Right lobe of liver (tissue), 6 donors: ENCODE measurements at regions not wholly inside any gene's neighbourhood (a gene's known extent, or its start where the extent isn't known, plus 50 kb on each side); places are given as distances from the start of the nearest gene placed in this dataset.

ENCODE experiments used
- ATAC-seq, 4 donors: fragments of 200-7000 bp; cut with Tn5 transposase; one replicate each; pipeline ENCODE4 v1.9.1; 2020; ENCODE audit warnings: mild to moderate bottlenecking in 4 of 4, moderate library complexity in 4 of 4
- DNase-seq, 3 donors: peaks; one replicate each; pipeline ENCODE4 v3.0.0-alpha.2; 2020
- H3K27ac ChIP-seq, 3 donors: fragments of 200-600 bp; one replicate each; pipeline ENCODE4 v1.8.0; 2022
- H3K27me3 ChIP-seq, 2 donors: fragments of 200-600 bp; one replicate each; pipeline ENCODE4 v1.8.0; 2022
- H3K36me3 ChIP-seq, 4 donors: fragments of 200-600 bp; sonication (generic) in 1 of 4; one replicate each; pipeline versions ENCODE4 v1.5.1 to v1.8.0; 2017 to 2022; ENCODE audit warnings: control low read depth in 1 of 4
- H3K4me1 ChIP-seq, 4 donors: fragments of 200-600 bp; sonication (generic) in 1 of 4; one replicate each; pipeline versions ENCODE4 v1.5.1 to v1.8.0; 2017 to 2022; ENCODE audit warnings: control low read depth in 1 of 4
- H3K4me3 ChIP-seq, 3 donors: fragments of 200-600 bp; one replicate each; pipeline ENCODE4 v1.8.0; 2022
- H3K9me3 ChIP-seq, 4 donors: fragments of 200-600 bp; sonication (generic) in 1 of 4; one replicate each; pipeline versions ENCODE4 v1.5.1 to v1.8.0; 2017 to 2022; ENCODE audit warnings: control low read depth in 1 of 4
- CTCF ChIP-seq, 4 donors: fragments of 200-600 bp in 3 of 4; fragments of 450-650 bp in 1 of 4; IDR thresholded peaks; one replicate each; pipeline versions ENCODE4 v1.5.1 to v1.8.0; 2016 to 2022; ENCODE audit warnings: antibody characterized with exemption in 4 of 4, mild to moderate bottlenecking in 2 of 4
- POLR2A ChIP-seq: fragments of 450-650 bp; IDR thresholded peaks from one replicate; pipeline ENCODE4 v1.6.1; 2017; ENCODE audit warnings: antibody characterized with exemption, mild to moderate bottlenecking
- WGBS: methylation state at CpG from one replicate; pipeline ENCODE4 v1.1.6; 2018; ENCODE audit warnings: low coverage, low lambda C conversion rate; ENCODE audit not compliant: insufficient coverage; ENCODE audit errors: missing lambda C conversion rate; 5-methylcytosine and 5-hydroxymethylcytosine counted together
- intact Hi-C, 2 donors: fragments of 100-400 bp; cut with DNase I; formaldehyde crosslinking; loops; one replicate each; pipeline versions ENCODE4 v1.11.2 to v1.14.1; 2022
- donor health status: DM: no; HTN: yes; CAD: no.
- donor health status: DM: no; HTN: no; CAD: no.
- donor health status: DM: no; HTN: no; CAD: no.
- donor health status: DM: no; HTN: yes; CAD: no.
- donor health status: DM: no; HTN: yes; CAD: no.

- H3K36me3 ChIP-seq = no peaks in the 10 kb centered on the region
- H3K27me3 ChIP-seq = no peaks in the 10 kb centered on the region
- no peaks in the 10 kb centered on the region for H3K4me1 ChIP-seq
- intact Hi-C loops = no loop called here
- no peak for ATAC-seq
- TF ChIP-seq CTCF (IDR thresholded peaks at IDR 0.05) (no peak), POLR2A (no peak)
- DNase-seq = no peak
- no peaks in the 10 kb centered on the region for H3K9me3 ChIP-seq
- H3K27ac ChIP-seq = no peak overlapping the region
- 63% methylated on average over 8 of the region's 8 CpGs for WGBS
- H3K4me3 ChIP-seq = no peak overlapping the region
These were observed 736.1 kb upstream of the FRG1 start for GRCh38 chr4:189204616-189205015.

- Histone ChIP-seq H3K27ac (no peak overlapping the region), H3K9me3 (no peaks in the 10 kb centered on the region), H3K27me3 (no peaks in the 10 kb centered on the region), H3K4me1 (no peaks in the 10 kb centered on the region), H3K4me3 (no peak overlapping the region), H3K36me3 (no peaks in the 10 kb centered on the region)
- no peak for ATAC-seq
- TF ChIP-seq POLR2A (no peak), CTCF (IDR thresholded peaks at IDR 0.05) (no peak)
- 51% methylated on average over 7 of the region's 10 CpGs for WGBS
- intact Hi-C loops = no loop called here
- DNase-seq = peak in 1 of 3 donors; percentile 22
These were observed 733.7 kb upstream of the FRG1 start for GRCh38 chr4:189206953-189207352.

GRCh38 chr4:189207872-189208271 is 732.8 kb upstream of the FRG1 start:
- intact Hi-C loops = no loop called here
- H3K36me3 ChIP-seq = no peaks in the 10 kb centered on the region
- TF ChIP-seq CTCF (IDR thresholded peaks at IDR 0.05) = no peak
- TF ChIP-seq POLR2A = no peak
- no peaks in the 10 kb centered on the region for H3K9me3 ChIP-seq
- H3K4me1 ChIP-seq = no peaks in the 10 kb centered on the region
- no peaks in the 10 kb centered on the region for H3K27me3 ChIP-seq
- no peak overlapping the region for H3K27ac ChIP-seq
- H3K4me3 ChIP-seq = no peak overlapping the region
- DNase-seq (no peak), ATAC-seq (no peak)
- WGBS = 88% methylated on average over 5 of the region's 5 CpGs

GRCh38 chr4:189215574-189215973 is 725.1 kb upstream of the FRG1 start:
- ATAC-seq = no peak
- intact Hi-C loops = no loop called here
- TF ChIP-seq POLR2A = no peak
- TF ChIP-seq CTCF (IDR thresholded peaks at IDR 0.05) = no peak
- Histone ChIP-seq H3K27me3 (no peaks in the 10 kb centered on the region), H3K27ac (no peak overlapping the region), H3K9me3 (no peaks in the 10 kb centered on the region), H3K4me3 (no peak overlapping the region), H3K4me1 (no peaks in the 10 kb centered on the region), H3K36me3 (no peaks in the 10 kb centered on the region)
- no peak for DNase-seq
- WGBS = 48% methylated on average over 3 of the region's 3 CpGs

- DNase-seq (peak in 2 of 3 donors; percentile 53 to 59), ATAC-seq (peak; percentile 97 to 100 (median 100))
- TF ChIP-seq CTCF (IDR thresholded peaks at IDR 0.05) (no peak), POLR2A (no peak)
- intact Hi-C loops = no loop called here
- Histone ChIP-seq H3K27ac (peak overlapping the region in 1 of 3 donors; percentile 15), H3K9me3 (no peaks in the 10 kb centered on the region), H3K27me3 (no peaks in the 10 kb centered on the region), H3K4me1 (peaks cover 0 to 13% (median 2%) of the 10 kb centered on the region in 4 donors), H3K4me3 (no peak overlapping the region), H3K36me3 (no peaks in the 10 kb centered on the region)
- 23% methylated on average over 4 of the region's 4 CpGs for WGBS
These were observed 719.0 kb upstream of the FRG1 start for GRCh38 chr4:189221691-189222090.
